GM18951 (cell line): ENCODE measurements at regions not wholly inside any gene's neighbourhood (a gene's known extent, or its start where the extent isn't known, plus 50 kb on each side); places are given as distances from the start of the nearest gene placed in this dataset.

Experiments
- POLR2A ChIP-seq: IDR thresholded peaks from 4 replicates; pipeline ENCODE4 v1.6.1; 2011; ENCODE audit warnings: mild to moderate bottlenecking; ENCODE audit not compliant: insufficient read length, insufficient read depth; ENCODE audit errors: extremely low read depth
- in situ Hi-C: fragments of 300-500 bp; cut with MboI; formaldehyde crosslinking; loops from one replicate; pipeline ENCODE4 v1.12.0; 2022; ENCODE audit warnings: low sequenced_read_pairs, mixed read lengths, inconsistent platforms; ENCODE audit not compliant: unreplicated experiment

DNA sequence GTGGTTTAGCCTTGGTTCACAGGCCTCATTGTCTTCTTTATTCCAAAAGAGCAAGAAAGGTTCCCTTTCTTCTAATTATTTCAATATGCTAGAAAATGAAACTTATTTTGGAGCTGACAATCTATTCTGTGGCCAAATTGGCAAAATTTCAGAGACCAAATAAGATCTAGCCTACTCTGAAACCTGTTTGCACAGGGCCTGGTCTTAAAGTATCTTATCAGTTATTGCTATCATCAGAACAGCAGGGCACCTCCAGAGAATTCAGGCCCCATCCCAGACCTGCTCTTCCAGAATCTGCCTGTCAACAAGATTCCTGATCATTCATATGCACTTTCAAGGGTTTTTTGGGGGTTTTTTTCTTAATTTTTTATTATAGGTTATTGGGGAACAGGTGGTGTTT lies 198.7 kb downstream of the ANAPC1 start:
- no peak for TF ChIP-seq POLR2A
- in situ Hi-C loops, result no loop called here

DNA sequence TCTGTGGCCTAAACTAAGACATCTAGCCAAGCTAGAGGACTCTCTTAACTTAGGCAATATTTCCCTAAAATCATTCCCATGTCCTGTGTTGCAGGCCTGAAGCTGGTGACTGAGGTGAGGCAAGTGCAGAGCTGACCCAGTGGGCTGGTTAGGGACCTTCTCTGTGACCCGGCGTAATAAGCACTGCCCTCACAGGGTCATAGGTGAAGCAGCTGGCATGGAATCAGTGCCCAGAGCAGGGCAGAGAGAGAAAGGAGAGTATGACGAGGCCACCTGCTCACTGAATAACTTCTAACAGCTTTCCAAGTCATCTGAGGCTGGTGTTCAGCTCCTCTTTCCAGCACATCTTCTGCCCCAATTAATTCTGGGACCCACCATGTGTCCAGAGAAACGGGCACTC lies 197.0 kb downstream of the ANAPC1 start:
- in situ Hi-C loops, result no loop called here
- TF ChIP-seq POLR2A, result no peak

DNA sequence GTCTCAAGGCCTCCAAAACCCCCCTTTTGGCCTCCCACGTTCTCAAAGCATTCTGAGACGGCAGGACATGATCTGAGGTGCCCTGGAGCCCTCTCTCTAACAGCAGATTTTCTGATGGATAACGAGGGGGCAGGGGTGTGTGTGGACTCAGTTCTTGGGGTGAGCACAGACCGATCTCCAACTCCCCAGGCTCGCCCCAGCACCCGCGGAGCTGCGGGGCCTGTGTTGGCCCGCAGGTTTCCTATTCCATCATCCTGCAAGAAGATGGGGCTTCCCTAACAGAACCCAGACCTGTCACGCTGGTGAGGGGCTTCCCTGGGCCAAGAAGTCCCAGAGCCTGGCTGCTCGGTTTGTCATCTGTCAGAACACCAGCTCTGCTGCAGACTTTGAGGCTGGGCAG lies 196.1 kb downstream of the ANAPC1 start:
- in situ Hi-C loops, result no loop called here

DNA sequence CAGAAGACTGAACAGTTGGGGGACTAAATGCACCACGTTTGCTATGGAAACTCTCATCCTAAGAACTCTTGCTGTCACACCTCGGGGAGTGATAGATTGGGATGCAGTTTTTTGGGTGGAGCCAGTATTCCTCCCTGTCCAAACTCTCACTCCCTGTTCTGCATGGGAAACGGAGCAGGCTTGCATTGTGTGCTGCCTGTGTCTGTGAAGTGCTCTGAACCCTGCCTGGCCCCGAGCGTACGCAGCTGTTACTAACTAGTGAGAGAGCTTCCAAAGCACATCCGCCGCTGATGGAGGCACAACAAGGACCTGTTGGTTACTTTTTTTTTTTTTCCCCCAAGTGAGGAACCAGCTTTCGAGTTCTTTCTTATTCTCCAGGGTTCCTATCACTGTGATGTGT lies 195.5 kb downstream of the ANAPC1 start:
- in situ Hi-C loops, result no loop called here
- TF ChIP-seq POLR2A, result no peak

More for the DNA sequence above, 196.1 kb downstream of the ANAPC1 start:
- TF ChIP-seq POLR2A, result no peak

DNA sequence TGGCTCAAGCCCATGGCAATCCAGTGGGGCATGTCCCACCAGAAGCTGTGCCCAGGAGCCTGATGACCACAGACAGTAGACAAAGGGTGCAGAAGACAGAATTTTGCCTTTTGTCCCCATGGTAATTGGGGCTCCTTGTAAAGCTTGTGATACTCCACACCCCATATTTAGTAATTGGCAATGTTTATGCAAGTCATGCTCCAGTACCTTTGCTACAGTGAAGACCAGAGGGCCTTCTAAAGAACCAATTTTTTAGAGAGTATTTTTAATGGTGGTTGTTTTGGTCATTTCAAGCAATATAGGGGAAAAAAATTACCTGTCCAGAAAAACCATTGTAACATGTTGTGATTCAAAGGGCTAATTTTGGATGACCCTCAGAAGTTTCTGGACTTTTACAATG lies 194.8 kb downstream of the ANAPC1 start:
- in situ Hi-C loops, result no loop called here
- no peak for TF ChIP-seq POLR2A

DNA sequence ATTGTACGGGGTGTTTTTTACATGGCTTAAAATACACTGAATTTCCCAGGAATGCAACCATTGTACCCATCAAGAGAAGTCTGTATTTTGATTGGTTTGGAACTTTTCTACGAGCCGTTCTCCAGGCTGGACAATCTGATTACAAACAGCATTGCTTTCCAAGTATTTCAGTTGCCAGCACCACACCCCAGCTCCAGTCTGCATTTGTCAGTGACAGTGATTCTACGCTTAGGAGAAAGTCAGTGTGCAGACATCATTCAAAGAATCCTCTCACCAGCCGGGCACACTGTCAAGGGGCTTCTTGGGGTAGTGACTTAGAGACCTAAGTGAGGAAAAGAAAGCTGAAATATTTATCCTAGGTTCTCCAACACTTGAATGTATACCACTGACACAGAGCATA lies 194.1 kb downstream of the ANAPC1 start:
- in situ Hi-C loops, result no loop called here
- TF ChIP-seq POLR2A, result no peak

DNA sequence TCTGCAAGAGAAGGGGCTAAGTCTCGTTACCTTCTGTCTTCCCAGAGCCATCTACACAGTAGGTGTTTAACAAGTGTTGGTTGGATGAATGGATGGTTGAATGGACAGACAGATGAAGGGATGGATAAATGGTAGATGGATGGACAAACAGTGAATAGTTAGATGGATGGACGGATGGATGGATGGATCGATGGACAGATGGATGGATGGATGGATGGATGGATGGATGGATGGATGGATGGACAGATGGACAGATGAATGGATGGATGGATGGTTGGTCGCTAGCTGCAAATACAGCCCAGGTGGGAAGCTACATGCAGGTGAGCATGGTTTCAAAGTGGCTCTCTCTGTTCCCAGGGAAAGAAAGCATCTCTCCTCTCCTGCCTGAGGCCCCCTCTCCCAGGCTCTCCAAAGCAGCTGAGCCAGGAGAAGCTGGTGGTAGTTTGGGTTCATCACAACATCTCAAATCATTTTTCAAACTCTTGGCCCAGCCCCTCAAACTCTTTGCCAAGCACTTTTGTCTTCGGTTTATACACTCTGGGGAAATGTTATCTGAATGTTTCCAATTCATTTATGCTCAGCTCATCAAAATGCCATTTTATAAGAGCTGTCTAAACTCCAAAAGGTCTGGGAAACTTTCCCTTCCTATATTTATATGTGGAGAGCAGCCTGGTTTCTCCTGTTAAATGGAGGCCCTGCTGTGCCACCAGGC lies 192.7 kb downstream of the ANAPC1 start:
- no peak for TF ChIP-seq POLR2A
- in situ Hi-C loops, result no loop called here

DNA sequence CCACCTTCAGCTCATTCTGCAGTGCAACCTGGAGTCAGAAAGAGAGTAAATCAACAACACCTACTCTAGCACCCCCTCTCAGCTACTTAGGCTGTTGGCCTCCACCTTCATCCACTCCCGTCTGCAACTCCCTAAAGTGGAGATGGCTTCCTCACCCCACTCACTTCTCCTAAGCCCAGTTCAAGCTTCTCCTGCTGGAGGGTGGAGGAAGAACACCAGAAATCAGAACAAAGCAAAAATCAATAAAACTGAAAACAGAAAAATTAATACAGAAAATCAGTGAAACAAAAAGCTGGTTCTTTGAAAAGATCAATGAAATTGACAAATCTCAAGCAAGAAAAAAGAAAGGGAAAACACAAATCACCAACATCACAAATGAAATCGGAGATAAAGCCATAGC lies 191.7 kb downstream of the ANAPC1 start:
- TF ChIP-seq POLR2A, result no peak
- in situ Hi-C loops, result no loop called here

DNA sequence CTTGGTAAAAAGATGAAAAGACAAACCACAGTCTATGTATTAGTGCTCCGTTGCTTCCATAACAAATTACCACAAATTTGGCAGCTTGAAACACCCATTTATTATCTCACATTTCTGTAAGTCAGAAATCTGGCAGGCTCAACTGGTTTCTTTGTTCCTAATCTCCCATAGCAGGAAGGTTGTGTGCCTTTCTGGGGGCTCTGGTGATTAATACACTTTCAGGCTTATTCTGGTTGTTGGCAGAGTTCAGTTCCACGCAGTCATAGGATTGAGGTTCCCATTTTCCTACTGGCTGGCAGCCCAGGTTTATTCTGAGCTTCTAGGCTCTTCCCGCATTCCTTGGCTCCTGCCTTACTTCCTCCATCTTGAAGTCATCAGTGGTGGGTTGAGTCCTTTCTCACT lies 189.3 kb downstream of the ANAPC1 start:
- TF ChIP-seq POLR2A, result no peak
- in situ Hi-C loops, result no loop called here

DNA sequence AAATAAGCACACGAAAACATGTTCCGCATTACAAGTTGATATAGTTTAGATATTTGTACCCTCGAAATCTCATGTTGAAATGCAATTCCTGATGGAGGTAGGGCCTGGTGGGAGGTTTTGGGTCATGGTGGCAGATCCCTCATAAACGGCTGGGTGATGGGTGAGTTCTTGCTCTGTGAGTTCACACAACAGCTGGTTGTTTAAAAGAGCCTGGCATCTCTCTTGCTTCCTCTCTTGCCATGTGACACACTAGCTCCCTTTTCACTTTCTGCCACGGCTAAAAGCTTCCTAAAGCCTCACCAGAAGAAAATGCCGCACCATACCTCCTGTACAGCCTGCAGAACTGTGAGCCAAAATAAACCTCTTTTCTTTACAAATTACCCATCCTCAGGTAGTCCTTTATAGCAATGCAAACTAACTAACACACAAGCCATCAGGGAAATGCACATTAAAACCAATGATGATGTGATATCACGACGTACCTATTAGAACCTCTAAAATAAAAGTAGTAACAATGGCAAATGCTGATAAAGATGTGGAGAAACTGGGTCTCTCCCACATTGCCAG lies 188.5 kb downstream of the ANAPC1 start:
- in situ Hi-C loops, result no loop called here
- no peak for TF ChIP-seq POLR2A

DNA sequence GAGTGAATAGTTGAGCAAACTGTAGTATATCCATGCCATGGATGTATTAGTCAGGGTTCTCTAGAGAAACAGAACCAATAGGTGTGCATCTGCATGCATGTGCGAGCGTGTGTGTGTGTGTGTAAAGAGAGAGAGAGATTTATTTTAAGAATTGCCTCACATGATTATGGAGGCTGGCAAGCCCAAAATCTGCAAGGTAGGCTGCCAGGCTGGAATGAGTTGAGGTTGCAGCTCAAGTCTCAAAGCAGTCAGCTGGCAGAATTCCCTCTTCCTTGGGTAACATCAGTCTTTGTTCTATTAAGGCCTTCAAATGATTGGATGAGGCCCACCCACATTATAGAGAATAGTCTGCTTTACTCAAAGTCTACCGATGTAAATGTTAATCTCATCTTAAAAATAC lies 187.8 kb downstream of the ANAPC1 start:
- in situ Hi-C loops, result no loop called here
- no peak for TF ChIP-seq POLR2A

DNA sequence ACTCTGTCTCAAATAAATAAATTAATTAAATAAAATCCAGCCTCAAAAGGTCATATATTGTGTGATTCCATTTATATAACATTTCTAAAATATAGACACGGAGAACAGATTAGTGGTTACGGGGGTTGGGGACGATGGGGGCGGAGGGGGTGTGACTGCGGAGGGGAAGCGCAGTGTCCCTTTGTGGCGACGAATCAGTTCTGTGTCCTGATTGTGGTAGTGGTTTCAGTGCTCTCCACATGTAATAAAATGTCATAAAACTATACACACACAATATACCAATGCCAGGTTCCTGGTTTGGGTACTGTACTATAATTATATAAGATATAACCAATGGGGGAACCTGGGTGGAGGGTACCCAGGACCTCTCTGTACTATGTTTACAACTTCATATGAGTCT lies 186.4 kb downstream of the ANAPC1 start:
- in situ Hi-C loops, result no loop called here
- TF ChIP-seq POLR2A, result no peak

DNA sequence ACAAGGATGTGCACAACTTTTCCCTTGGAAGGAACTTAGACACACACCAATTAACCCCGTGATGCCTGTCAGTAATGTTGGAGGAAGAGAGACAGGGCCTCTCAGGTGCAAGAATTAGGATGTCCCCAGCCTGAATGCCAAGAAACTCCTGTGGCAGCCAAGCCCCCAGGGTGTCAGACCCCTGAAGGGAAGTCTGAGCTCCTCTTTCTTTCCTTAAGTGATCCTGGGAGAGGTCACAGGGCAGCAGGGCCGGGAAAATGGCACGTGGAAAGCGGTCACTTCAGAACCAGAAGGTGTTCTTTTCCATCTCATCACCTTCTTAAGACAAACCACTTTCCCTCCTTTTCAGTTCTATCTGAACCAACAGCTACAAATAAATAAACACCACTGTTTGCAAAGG lies 185.9 kb downstream of the ANAPC1 start:
- no peak for TF ChIP-seq POLR2A
- in situ Hi-C loops, result no loop called here

DNA sequence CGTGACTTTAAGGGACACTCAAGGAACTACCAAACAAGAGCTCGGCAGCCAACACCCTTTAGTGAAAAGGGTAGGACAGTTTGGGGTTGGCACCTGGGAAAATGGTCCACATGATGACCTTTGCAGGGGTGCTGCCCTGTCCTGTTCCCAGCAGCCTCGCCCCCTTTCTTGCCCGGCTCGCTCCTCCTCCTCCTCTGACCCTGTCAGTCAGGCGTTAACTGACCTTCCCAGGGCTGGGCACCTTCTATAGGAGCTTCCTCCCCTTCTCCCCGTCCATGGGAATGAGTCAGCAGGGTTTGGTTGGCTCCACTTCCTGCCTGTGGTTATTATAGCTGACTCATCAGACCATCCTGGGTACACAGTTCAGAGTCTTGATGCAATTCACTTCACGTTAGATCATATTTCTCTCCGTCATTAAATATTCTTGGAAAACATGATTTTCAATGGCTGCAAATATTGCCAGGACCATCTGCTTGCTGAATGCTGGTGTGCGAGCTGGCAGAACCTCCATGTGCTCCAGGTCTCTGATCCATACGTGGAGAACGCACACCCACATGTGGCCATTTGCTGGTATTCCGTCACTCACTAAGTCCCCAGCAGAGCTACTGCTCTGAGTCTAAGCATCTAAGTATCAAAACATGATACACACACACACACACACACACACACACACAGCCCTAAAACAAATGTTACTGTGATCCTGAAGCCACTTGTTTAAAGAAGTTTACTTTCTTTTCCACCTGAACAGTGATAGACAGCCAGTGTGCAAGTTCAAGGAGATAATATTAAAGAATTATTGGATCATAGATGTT lies 185.0 kb downstream of the ANAPC1 start:
- in situ Hi-C loops, result no loop called here
- TF ChIP-seq POLR2A, result no peak
